GM19239 (cell line): ENCODE measurements at regions not wholly inside any gene's neighbourhood (a gene's known extent, or its start where the extent isn't known, plus 50 kb on each side); places are given as distances from the start of the nearest gene placed in this dataset.

Experiments used
- DNase-seq: peaks from one replicate; pipeline ENCODE4 v3.0.0; 2011; ENCODE audit warnings: low spot score; ENCODE audit not compliant: insufficient read length
- FAIRE-seq: peaks from 2 replicates; lab custom pipeline; 2011; peaks lifted over from hg19 to GRCh38; lab: Jason Lieb, UNC

DNA sequence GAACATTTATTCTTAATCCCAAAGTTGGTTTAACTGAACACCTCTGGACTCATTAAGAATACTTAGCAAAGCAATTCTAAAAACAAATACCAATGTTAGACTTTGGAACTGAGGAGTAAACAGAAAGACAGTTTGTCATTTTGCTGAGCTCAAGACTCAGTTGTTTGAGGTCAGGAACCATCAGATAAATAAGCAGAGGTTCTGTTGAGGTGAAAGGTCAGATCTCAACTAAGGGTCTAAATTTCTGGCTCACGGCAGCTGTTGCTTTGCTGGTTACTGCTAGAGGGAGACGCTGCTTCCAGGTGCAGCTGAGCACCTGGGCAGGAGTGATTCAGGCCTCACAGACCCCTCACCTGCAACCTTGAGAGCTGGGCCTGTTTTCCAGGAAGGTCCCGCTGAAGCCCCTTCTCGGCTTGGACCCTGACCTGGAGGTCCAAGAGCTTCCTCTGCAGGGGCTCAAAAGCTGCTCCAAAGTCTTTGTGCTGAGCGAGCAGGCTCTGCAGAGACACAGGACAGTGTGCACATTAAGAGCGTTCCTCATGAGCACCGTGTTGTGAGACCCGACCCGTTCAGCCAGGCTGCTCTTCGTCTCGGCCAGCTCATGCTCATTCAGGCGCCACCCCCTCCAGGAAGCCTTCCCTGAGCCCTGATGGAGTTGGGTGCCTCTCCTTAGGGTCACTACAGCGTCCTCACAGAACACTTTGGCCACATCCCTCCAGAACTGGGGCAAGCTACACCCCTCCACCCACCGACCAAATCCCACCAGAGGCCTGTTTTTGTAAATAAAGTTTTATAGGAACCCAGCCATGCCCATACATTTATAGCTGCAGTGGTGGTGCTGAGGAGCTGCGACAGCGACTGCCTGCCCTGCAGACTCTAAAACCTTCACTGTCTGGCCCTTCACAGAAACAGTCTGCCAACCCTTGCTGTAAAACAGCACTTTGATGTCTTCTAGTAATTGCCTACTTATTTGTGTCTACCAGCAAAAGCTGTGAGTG lies 72.0 kb downstream of the SYNE3 start:
- DNase-seq = no peak
- no peak for FAIRE-seq

DNA sequence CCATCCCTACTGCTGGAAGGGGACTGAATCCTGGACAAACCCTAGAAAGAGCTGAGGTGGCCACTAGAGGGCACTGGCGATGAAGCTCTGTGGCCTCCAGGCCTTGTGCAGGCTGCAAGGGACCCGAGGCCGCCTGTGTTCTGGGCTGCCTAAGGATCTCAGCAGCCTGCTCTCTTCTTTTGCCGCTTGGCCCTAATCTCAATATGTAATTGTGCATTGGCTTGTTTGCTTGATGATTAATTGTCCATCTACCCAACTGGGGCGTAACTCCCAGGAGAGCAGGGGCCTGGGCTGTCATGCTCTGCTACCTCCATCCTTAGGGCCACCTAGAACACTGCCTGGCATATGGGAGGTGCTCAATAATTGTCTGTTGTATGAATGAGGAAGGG lies 73.8 kb downstream of the SYNE3 start:
- DNase-seq (peak; percentile 89), FAIRE-seq (peak; percentile 98)

DNA sequence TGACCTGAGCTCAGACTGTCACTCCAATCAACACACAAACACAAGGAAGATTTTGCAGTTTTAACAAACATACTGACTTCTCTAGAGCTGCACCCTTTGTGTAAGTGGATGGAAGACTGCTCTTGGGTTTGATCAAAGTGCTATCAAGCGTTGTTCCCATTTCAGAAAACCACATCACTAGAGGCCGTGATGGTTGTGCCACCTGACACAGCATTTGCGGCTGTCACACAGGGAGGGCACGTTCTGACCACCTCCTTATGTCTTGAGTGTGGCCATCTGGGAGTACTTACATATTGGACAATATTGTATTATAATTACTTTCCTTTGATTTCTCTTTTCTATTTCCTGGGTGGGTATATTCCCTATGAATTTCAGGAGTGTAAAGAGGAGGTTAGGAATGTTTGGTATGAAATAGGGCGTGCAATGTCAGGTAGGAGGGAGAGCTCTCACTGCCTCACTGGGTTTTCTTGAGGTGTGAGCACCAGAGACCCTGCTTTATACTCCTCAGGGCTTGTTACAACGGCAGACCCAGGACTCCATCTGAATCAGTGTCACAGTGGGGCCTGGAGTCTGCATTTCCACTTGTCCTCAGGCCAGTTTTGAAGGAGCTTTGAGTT lies 74.3 kb downstream of the SYNE3 start:
- DNase-seq (no peak), FAIRE-seq (no peak)

DNA sequence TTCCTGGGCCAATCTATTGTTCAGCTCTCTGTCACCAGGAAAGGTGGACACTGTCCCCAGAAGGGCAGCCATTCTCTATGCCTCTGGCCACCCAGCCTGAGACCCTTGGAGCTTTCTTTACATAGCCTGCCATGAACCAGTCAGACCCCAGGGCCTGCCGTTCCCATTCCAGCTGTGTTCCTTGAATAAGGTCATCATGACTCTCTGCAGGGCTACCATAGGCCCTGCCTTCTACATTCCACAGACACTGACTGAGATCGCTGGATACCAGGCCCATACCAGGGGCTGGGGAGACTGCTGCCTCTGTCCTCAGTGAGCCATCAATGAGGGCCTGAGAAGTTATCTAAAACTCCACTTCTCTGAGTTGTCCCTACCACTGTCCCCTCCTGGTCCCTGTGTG lies 75.5 kb downstream of the SYNE3 start:
- DNase-seq (no peak), FAIRE-seq (no peak)

DNA sequence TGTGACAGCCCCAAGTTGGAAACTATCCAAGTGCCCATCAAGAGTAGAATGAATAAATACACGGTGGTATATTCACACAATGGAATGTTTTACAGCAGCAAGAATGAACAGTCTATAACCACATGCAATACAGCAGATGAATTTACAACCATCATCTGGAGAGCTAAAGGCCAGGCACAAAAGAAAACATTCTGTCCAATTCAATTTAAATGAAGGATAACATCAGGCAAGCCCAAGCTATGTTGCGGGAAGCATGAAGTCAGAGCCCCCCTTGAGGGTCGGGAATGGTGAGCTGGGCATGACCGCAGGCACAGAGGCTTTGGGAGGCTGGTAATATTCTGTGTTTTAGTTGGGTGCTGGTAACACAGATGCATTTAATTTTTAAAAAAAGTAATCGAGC lies 76.0 kb downstream of the SYNE3 start:
- DNase-seq (no peak), FAIRE-seq (no peak)

DNA sequence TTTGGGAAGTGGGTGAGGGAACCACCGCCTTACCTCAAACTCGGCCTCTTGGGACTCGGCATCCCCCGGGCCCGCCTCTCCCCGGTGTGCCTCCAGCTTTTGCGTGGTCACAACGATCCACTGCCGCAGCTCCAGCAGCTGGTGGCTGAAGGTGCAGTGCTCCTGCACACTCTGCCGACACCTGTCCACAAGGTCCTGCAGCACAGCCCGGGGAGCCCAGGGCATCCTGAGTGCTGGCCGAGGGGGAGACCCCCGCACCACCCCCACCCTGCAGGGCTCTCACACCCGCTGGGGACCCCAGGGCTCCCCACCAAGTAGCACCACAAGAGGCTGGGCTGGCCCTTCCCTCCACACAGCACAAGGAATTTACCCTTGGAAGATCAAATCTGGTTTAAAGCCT lies 76.6 kb downstream of the SYNE3 start:
- FAIRE-seq = no peak
- no peak for DNase-seq

DNA sequence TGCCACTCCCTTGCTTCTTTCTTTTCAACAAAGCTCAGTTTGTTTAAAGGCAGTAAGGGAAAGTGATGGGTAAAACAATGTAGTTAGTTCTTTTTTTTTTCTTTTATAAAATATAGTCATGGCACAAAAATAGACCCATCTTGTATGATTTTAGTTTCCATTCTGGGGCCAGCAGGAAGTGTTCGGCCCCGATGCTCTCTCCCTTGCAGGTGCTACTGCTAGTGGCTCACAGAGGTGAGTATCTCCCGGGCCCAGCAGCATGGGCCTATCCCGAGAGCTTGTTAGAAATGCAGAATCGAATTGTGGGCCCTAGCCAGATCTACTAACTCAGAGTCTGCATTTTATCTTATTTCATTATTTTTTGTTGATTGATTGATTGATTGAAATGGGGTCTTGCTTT lies 78.7 kb downstream of the SYNE3 start:
- no peak for DNase-seq
- FAIRE-seq = no peak

DNA sequence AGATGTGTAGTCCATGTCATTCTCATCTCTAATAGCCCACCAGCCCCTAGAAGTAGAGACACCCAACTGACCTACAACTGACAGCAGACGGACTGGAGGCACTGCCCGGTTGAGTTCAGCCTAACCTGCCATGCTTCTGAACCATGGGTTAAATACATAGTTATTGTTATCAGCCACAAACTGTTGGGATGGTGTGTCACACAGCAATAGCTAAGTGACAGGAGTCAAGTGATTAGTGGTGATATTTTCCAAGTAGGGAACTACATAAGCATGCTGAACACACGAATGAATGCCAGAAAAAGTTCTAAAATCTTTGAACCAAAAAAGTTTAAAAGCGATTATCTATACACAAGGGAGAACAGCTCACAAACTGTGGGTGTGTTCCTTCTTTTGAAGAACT lies 80.1 kb downstream of the SYNE3 start:
- DNase-seq (no peak), FAIRE-seq (no peak)

DNA sequence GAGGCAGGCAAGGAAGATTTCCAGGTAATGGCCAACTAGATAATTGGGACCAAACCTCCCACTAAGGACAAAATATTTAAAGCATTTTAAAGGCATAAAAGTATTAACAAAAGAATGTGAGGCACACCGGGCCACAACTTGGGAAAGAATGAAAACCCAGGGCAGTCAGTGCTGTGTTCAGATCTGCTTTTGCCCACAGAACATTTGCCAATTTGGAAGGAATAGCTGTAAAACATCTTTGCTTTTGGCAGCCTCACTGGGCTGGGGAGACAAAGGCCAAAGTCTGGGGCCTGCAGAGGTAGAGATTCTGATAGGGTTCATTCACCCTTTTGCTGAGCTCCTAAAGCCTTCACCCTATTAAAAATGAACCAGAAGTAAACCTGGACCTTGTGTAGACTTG lies 82.3 kb downstream of the SYNE3 start:
- DNase-seq = no peak
- no peak for FAIRE-seq

DNA sequence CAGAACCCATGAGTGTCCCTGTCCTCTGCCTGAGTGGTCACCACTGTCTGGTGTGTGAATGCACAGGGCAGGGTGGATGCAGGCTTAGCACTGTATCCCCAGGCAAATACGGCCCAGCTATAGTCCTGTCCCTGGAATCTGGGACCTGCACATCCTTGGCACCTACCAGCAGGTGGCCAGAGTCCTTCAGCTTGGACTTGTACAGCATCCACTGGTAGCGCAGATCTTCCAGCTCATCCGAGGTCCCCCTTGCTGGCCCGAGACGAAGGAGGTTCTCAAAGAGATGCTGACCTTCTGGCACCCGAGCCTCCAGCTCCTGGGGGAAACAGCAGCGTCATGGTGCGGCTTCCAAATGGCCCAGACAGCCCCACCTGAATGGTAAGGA lies 83.4 kb downstream of the SYNE3 start:
- FAIRE-seq = no peak

DNA sequence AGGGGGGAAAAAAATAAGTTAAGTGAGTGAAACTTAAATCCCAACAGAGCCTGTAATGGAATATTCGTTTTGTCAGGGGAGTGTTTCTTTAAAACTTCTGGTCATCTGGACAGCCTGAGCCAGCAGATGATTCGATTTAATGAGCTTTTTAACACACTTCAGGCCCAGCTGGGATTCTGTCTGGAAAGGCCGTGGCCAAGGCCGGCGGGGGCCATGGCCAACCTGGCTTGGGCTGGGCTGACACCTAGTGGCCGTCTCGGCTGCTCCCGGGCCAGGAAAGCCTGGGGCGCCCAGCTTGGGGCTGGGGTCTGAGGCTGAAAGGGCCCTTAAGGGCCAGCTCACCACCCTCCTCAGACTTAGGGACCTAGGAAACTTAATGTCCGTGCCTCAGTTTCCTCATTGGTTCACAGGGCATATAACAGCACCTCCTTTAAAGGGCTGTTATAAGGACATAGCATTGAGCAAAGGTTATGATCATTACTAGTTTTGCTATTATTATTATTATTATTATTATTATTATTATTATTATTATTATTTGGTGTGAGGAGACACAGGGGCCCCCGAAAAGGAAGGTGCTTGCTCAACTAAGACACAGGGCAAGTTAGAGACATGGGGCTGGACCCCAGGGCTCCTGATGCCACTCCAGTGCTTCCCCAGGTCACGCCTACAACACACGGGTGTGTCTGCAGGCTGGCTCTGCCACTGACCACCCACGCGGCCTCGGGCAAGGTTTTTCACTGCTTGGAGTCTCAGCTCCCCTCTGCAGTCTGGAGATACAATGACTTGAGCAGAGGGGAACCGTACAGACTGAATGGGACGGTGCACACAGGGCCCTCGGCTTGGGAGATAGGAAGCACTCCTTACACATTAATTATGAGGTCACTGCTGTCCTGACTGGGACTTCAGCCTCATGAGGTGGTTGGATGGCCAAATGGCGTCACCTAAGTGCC lies 84.0 kb downstream of the SYNE3 start:
- no peak for FAIRE-seq
- DNase-seq = no peak

More for the DNA sequence above, 83.4 kb downstream of the SYNE3 start:
- DNase-seq = no peak

DNA sequence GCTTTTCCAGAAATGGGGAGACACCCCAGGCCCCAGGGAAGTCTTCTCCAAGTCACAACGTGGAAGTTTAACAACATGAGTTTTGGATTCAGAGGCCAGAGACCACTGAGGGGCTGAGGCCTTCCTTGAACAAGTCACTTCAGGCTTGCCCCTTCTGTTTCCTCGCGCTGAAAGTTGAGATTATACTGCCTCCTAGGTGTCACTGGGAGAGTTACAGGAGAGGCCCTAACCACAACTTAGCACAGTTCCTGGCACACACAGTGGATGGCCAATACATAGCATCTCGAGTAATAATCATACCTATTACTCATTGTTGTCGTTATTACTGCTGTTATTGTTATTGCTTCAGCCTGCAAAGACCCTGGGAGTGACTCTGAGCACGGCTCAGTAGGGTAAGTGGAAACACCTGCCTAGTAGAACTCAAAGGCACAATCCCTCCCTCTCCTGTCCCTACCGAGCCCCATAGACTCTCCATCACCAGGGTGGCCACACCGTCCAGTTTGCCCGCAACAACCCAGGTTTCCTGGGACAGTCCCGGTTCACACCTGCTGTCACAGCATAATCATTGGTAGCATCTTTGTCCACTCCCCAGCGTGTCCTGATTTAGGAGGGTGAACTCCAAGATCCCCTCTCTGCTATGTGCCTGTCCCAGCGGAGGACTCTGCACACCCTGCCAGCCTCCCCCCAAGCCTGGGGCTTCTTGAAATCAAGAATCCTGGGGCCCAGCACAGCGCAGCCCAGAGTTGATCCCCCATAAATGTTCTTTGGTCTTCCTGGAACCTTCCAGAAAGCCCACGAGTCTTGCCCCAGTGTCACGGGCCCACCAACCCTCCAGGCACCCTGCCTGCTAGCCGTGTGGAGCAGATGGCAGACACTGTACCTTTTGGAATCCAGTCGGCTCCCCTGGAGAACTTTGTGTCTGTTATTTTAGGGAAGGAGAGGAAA lies 85.0 kb downstream of the SYNE3 start:
- DNase-seq (no peak), FAIRE-seq (peak; percentile 11)

DNA sequence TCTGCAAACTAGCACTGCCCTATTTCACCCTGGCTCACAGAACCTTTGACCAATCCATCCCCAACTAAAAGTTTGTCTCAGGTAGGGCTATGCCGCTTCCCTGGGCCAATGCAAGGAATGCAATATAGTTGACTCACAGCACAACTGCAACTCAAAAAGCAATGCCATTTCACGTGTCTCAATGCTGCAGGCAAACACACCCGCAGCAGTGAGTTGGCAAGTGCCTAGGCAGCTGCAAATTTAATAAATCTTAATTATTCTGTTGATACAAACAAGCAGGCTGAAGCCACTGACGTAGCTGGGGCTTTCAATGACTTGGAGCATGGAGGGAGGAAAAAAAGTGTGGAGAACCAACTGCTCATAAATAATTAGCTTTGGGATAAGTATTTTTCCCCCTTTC lies 87.9 kb downstream of the SYNE3 start:
- DNase-seq = no peak
- no peak for FAIRE-seq

DNA sequence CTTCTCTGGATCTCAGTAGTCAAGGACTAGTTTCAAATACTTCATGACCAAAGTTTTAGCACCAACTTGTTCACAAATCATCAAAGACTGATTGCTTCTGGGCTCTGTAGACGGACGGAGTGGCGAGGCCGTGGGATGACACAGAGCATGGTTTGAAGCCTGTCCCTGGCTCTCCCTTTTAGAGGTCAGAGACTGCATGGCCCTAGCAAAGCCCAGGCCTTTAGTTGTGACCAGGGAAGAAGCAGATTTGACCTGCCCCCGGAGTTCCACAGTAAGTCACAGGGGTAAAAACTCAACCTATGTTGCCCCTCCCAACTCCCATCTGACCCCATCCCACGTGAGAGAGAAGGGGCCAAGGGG lies 90.4 kb downstream of the SYNE3 start:
- no peak for FAIRE-seq
- DNase-seq = no peak

DNA sequence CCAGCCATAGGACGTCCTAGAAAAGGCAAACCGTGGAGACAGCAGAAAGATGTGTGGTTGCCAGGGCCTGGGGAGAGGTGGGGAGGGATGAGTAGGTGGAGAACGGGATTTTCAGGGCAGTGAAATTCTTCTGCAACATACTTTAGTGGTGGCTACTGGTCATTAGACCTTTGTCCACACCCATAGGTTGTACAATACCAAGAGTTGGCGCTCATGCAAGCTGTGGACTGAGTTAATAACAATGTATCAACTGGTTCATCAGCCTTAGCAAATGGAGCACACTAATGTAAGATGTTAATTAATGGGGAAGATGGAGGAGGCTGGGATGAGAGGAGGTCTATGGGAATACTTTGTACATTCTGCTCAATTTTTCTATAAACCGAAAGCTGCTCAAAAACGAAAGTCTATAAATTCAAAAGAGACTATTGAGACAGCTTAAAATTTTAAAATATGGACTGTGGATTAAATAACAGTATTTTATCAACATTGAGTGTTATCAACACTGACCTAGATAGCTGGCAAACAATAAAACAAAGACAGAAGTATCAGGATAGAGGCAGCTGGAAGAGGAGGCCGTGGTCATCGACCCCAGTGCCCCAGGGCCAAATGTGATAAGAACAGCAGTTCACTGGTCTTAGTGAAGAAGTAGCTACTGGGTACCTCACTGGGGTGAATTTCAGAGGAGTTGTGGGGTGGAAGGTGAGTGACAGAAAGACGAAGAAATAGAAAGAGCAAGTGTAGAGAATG lies 90.9 kb downstream of the SYNE3 start:
- DNase-seq (no peak), FAIRE-seq (no peak)

DNA sequence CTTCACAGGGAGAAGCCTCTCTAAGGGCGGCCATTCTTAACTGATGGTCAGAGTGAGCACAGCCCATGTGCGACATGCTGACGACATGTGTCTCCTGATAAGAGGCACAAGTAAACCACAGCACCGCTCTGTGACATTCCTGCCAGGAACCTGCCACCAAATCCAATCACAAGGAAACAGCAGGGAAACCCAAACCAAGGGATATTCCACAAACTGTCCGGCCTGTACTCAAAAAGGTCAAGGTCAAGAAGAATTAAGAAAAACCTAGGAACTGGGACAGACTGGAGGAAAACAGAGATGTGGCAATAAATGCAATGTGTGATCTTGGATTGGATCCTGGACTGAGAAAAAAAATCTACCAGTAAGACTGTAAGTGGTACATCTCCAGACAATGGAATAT lies 91.9 kb downstream of the SYNE3 start:
- FAIRE-seq = no peak
- no peak for DNase-seq

DNA sequence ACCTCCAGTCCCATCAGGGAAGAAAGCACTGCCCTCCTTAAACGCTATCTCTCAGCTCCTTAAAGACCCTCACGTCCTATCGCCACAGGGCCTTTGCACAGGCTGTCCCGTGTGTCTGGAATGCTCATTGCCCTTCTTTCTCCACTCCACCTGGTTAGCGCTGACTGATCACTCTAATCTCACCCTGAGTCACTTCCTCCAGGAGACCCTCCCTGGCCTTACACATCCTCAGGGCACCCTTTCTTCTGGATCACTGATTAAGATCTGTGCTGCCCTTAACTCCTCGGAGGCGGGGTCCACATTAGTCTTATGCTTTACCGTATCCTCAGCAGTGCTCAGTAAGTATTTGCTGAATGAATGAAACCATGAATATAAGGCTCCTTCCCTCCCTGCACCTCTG lies 94.7 kb downstream of the SYNE3 start:
- DNase-seq (no peak), FAIRE-seq (no peak)

DNA sequence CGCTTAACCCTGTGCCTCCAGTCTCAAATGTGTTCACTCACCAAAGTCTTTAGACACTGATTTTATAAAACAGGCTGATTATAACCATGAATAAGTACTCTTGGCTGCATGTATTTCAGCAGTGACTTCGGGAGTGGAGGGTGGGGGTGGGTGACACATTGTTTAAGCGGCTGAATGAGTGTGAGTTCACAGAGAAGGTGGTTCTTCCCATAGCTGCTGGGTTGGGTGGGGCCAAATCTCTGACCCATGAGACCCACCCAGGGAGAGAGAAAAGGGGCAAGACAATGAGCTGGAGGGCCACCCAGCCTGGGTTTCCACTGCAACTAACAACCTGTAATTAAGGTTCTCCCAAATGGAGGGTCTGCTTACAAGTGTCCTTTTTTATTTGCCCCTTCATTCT lies 96.4 kb downstream of the SYNE3 start:
- DNase-seq (no peak), FAIRE-seq (no peak)

DNA sequence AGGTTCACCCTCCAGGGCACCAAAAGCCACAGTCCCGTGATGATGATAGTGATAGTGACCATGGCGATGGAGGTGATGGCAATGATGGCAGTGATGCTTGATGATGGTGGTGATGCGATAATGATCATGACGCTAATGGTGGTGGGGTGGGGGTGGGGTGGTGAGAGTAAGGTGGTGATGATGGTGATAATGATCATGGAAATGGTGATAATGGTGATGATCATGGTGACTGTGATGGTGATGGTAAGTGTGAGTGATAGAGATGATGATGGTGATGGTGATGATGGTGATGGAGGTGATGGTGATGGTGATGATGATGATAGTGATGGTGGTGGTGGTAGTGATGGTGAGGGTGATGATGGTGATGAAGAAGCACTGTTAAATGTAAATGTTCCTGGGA lies 96.9 kb downstream of the SYNE3 start:
- FAIRE-seq = no peak
- DNase-seq = no peak
